B cell (primary cell): ENCODE measurements at regions not wholly inside any gene's neighbourhood (a gene's known extent, or its start where the extent isn't known, plus 50 kb on each side); places are given as distances from the start of the nearest gene placed in this dataset.

ENCODE experiments used
- EZH2 ChIP-seq: IDR thresholded peaks from 2 replicates; pipeline ENCODE4 v1.6.1; 2012; ENCODE audit warnings: borderline replicate concordance, low read depth, mild to moderate bottlenecking, moderate library complexity, low read length; ENCODE audit not compliant: insufficient read depth, poor library complexity, severe bottlenecking
- TF ChIP-seq, protein P1 (sequence below): fragments of 200-600 bp; IDR thresholded peaks from one replicate; pipeline ENCODE4 v1.8.0; 2022; ENCODE audit warnings: antibody characterized with exemption, mild to moderate bottlenecking

DNA sequence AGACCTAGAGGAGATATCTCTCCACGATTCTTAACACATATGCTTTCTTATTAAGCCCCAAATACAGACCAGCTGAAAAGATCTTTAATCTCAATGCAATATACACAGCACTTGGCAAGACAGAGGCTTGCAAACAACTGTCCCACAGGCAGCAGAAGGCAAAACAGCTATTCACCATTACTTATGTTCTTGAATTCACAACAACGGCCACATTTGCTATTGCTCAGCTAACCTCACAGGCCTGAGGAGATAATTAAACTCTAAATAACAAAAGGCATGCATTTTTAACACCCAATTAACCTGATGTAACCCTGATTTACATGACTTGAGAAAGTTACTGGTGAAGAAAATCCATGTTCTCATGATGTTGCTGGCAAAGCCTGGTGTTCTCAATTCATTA, 216.4 kb downstream of the CRPPA start:
- TF ChIP-seq, protein P1, sequence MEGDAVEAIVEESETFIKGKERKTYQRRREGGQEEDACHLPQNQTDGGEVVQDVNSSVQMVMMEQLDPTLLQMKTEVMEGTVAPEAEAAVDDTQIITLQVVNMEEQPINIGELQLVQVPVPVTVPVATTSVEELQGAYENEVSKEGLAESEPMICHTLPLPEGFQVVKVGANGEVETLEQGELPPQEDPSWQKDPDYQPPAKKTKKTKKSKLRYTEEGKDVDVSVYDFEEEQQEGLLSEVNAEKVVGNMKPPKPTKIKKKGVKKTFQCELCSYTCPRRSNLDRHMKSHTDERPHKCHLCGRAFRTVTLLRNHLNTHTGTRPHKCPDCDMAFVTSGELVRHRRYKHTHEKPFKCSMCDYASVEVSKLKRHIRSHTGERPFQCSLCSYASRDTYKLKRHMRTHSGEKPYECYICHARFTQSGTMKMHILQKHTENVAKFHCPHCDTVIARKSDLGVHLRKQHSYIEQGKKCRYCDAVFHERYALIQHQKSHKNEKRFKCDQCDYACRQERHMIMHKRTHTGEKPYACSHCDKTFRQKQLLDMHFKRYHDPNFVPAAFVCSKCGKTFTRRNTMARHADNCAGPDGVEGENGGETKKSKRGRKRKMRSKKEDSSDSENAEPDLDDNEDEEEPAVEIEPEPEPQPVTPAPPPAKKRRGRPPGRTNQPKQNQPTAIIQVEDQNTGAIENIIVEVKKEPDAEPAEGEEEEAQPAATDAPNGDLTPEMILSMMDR = no peak
- no peak for TF ChIP-seq EZH2
